GM15510 (cell line): ENCODE measurements at regions not wholly inside any gene's neighbourhood (a gene's known extent, or its start where the extent isn't known, plus 50 kb on each side); places are given as distances from the start of the nearest gene placed in this dataset.

Experiments
- POLR2A ChIP-seq: IDR thresholded peaks from 3 replicates; pipeline ENCODE4 v1.6.1; 2011; ENCODE audit warnings: borderline replicate concordance; ENCODE audit not compliant: insufficient read length; ENCODE audit errors: extremely low read depth

- no peak for TF ChIP-seq POLR2A
Measured at GRCh38 chr3:16053794-16054193, 120.7 kb upstream of the GALNT15 start.

GRCh38 chr3:16055606-16056211 is 118.8 kb upstream of the GALNT15 start:
- TF ChIP-seq POLR2A, result no peak

GRCh38 chr3:16056217-16056616 is 118.3 kb upstream of the GALNT15 start:
- TF ChIP-seq POLR2A, result no peak

GRCh38 chr3:16058521-16058920 is 116.0 kb upstream of the GALNT15 start:
- TF ChIP-seq POLR2A, result no peak

- TF ChIP-seq POLR2A, result no peak
Measured at GRCh38 chr3:16059081-16059537, 115.4 kb upstream of the GALNT15 start.

- no peak for TF ChIP-seq POLR2A
Measured at GRCh38 chr3:16059711-16060357, 114.6 kb upstream of the GALNT15 start.

- no peak for TF ChIP-seq POLR2A
Measured at GRCh38 chr3:16060358-16060852, 114.1 kb upstream of the GALNT15 start.

GRCh38 chr3:16060945-16061344 is 113.5 kb upstream of the GALNT15 start:
- no peak for TF ChIP-seq POLR2A

- no peak for TF ChIP-seq POLR2A
Measured at GRCh38 chr3:16061491-16061890, 113.0 kb upstream of the GALNT15 start.

- TF ChIP-seq POLR2A, result no peak
Measured at GRCh38 chr3:16063603-16064002, 110.9 kb upstream of the GALNT15 start.

GRCh38 chr3:16064642-16065414 is 109.7 kb upstream of the GALNT15 start:
- no peak for TF ChIP-seq POLR2A

GRCh38 chr3:16066545-16066944 is 107.9 kb upstream of the GALNT15 start:
- TF ChIP-seq POLR2A, result no peak

GRCh38 chr3:16066975-16067374 is 107.5 kb upstream of the GALNT15 start:
- no peak for TF ChIP-seq POLR2A

- no peak for TF ChIP-seq POLR2A
Measured at GRCh38 chr3:16067837-16068471, 106.5 kb upstream of the GALNT15 start.

GRCh38 chr3:16069149-16069922 is 105.1 kb upstream of the GALNT15 start:
- TF ChIP-seq POLR2A, result no peak

GRCh38 chr3:16070707-16071106 is 103.8 kb upstream of the GALNT15 start:
- TF ChIP-seq POLR2A, result no peak
